Activated T-cell treated with anti-CD3 and anti-CD28 coated beads, Interleukin-2, amount 50 U/mL, for 48 hours (primary cell): ENCODE measurements at regions not wholly inside any gene's neighbourhood (a gene's known extent, or its start where the extent isn't known, plus 50 kb on each side); places are given as distances from the start of the nearest gene placed in this dataset.
A peak's percentile ranks its signal among the peaks of the same experiment; 100 is the strongest.

Source experiments
- DNase-seq, 2 experiments: peaks; one replicate each; pipeline ENCODE4 v3.0.0-alpha.2; 2020

- no peak for DNase-seq
These were observed 119.7 kb downstream of the RCN1 start for GRCh38 chr11:32210556-32210955.

- DNase-seq = peak; percentile 29 to 51
These were observed 122.3 kb downstream of the RCN1 start for GRCh38 chr11:32213223-32213622.

- no peak for DNase-seq
These were observed 124.3 kb downstream of the RCN1 start for GRCh38 chr11:32215157-32215556.

- no peak for DNase-seq
These were observed 125.9 kb downstream of the RCN1 start for GRCh38 chr11:32216749-32217148.

- no peak for DNase-seq
These were observed 128.4 kb downstream of the RCN1 start for GRCh38 chr11:32219320-32219719.

GRCh38 chr11:32221476-32222032 is 130.7 kb downstream of the RCN1 start:
- no peak for DNase-seq

- no peak for DNase-seq
These were observed 133.7 kb downstream of the RCN1 start for GRCh38 chr11:32224580-32224979.

- DNase-seq = no peak
These were observed 134.9 kb downstream of the RCN1 start for GRCh38 chr11:32225571-32226285.

- no peak for DNase-seq
These were observed 135.6 kb downstream of the RCN1 start for GRCh38 chr11:32226480-32226879.

GRCh38 chr11:32229576-32230240 is 138.8 kb downstream of the RCN1 start:
- no peak for DNase-seq

GRCh38 chr11:32231909-32232493 is 141.1 kb downstream of the RCN1 start:
- peak; percentile 23 to 30 for DNase-seq

GRCh38 chr11:32232516-32232915 is 141.6 kb downstream of the RCN1 start:
- no peak for DNase-seq

- no peak for DNase-seq
These were observed 142.4 kb downstream of the RCN1 start for GRCh38 chr11:32233276-32233675.

- DNase-seq = no peak
These were observed 143.1 kb downstream of the RCN1 start for GRCh38 chr11:32233928-32234327.

GRCh38 chr11:32244453-32244852 is 153.6 kb downstream of the RCN1 start:
- no peak for DNase-seq

- DNase-seq = no peak
These were observed 162.8 kb downstream of the RCN1 start for GRCh38 chr11:32253706-32254105.

- no peak for DNase-seq
These were observed 165.0 kb downstream of the RCN1 start for GRCh38 chr11:32255841-32256240.

- no peak for DNase-seq
These were observed 165.6 kb downstream of the RCN1 start for GRCh38 chr11:32256466-32256865.

- no peak for DNase-seq
These were observed 168.8 kb downstream of the RCN1 start for GRCh38 chr11:32259641-32260081.

- DNase-seq = no peak
These were observed 171.5 kb downstream of the RCN1 start for GRCh38 chr11:32262367-32262766.

- DNase-seq = no peak
These were observed 169.4 kb downstream of the WT1 start for GRCh38 chr11:32265911-32266310.

- DNase-seq = no peak
These were observed 168.7 kb downstream of the WT1 start for GRCh38 chr11:32266601-32267000.

- DNase-seq = no peak
These were observed 167.6 kb downstream of the WT1 start for GRCh38 chr11:32267679-32268187.

GRCh38 chr11:32273931-32274330 is 161.4 kb downstream of the WT1 start:
- no peak for DNase-seq
